ENCODE measurements at regions not wholly inside any gene's neighbourhood (a gene's known extent, or its start where the extent isn't known, plus 50 kb on each side); places are given as distances from the start of the nearest gene placed in this dataset.

GRCh38 chr21:34202553-34203372 lies 129.4 kb downstream of the MRPS6 start:
- TF ChIP-seq EZH2phosphoT487 (IDR thresholded peaks at IDR 0.05; ENCODE audit: unreplicated experiment) (no peak), POLR2AphosphoS5 (IDR thresholded peaks at IDR 0.05; ENCODE audit: low read depth) (peak; percentile 19; the same call in 1 of the 2 replicates), STAT1 (IDR thresholded peaks at IDR 0.05; ENCODE audit: unreplicated experiment) (no peak)
- peak overlapping the region; percentile 82 for H3K4me3 Mint-ChIP-seq
- Histone ChIP-seq H3F3A (replicated peaks; ENCODE audit: low read depth) (peaks cover 7% of the 10 kb centered on the region; the same call in 1 of the 2 replicates), H2AFZ (peak overlapping the region; percentile 60), H3K9me2 (ENCODE audit: insufficient read depth) (no peaks in the 10 kb centered on the region), H4K20me1 (replicated peaks; ENCODE audit: insufficient read depth) (no peaks in the 10 kb centered on the region), H3K36me3 (ENCODE audit: insufficient read depth) (no peaks in the 10 kb centered on the region), H3K4me1 (ENCODE audit: insufficient read depth) (peaks cover 46% of the 10 kb centered on the region), H3K4me3 (peak overlapping the region; percentile 52), H3K27me3 (ENCODE audit: insufficient read depth) (no peaks in the 10 kb centered on the region), H3K79me2 (replicated peaks; ENCODE audit: insufficient read depth) (no peaks in the 10 kb centered on the region), H3K4me2 (peak overlapping the region; percentile 79), H3K27ac (ENCODE audit: low read depth) (peak overlapping the region; percentile 77)
- H3K36me3 Mint-ChIP-seq (ENCODE audit: low read depth), result no peaks in the 10 kb centered on the region; the same call in 2 of the 3 replicates
- H3K27ac Mint-ChIP-seq, result peak overlapping the region; percentile 95
- H3K9me3 Mint-ChIP-seq, result no peaks in the 10 kb centered on the region
- H3K4me1 Mint-ChIP-seq, result peaks cover 55% of the 10 kb centered on the region
- ATAC-seq (peak; percentile 71), DNase-seq (ENCODE audit: low spot score) (peak; percentile 75)
- peaks cover 19% of the 10 kb centered on the region for H3K27me3 Mint-ChIP-seq (ENCODE audit: insufficient read depth, low read depth, poor library complexity)

DNA sequence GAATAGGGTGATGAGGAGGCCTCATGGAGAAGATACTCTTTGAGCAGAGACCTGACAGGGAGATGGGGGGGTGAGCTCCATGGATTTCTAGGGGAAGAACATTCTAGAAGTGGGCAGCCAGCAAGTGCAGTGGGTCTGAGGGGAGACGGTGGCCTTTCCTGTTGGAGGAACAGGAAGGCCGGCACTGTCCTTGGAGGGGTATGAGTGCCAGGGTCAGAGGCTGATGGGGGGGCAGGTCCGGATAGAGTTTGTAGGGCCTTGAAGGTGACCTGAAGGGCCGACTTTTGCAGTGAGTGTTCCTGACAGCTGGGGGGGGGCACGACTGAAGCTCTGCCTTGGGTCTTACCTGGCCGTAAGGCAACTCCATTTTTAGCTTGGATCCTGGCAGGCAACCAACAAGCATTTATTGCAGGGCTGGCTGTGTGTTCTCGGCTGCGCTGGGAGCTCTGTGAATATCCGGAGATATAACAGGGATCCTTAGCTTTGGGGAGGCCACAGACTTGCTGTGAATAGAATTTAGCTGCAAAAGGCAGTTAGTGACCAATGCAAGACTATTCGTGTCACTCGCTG lies 130.6 kb downstream of the MRPS6 start:
- H3K4me2 ChIP-seq, result peak overlapping the region; percentile 79; the same call in 1 of the 2 replicates
- Mint-ChIP-seq H3K36me3 (ENCODE audit: low read depth) (no peaks in the 10 kb centered on the region; the same call in 2 of the 3 replicates), H3K4me1 (peaks cover 48% of the 10 kb centered on the region), H3K27ac (no peak overlapping the region), H3K4me3 (no peak overlapping the region), H3K27me3 (ENCODE audit: insufficient read depth, low read depth, poor library complexity) (peaks cover 16% of the 10 kb centered on the region), H3K9me3 (no peaks in the 10 kb centered on the region)
- DNase-seq (ENCODE audit: low spot score), result no peak
- no peak overlapping the region for H3K4me3 ChIP-seq
- no peaks in the 10 kb centered on the region for H3K27me3 ChIP-seq (ENCODE audit: insufficient read depth)
- H3K36me3 ChIP-seq (ENCODE audit: insufficient read depth), result no peaks in the 10 kb centered on the region
- peak overlapping the region; percentile 39; the same call in 1 of the 2 replicates for H2AFZ ChIP-seq
- H4K20me1 ChIP-seq (replicated peaks; ENCODE audit: insufficient read depth), result no peaks in the 10 kb centered on the region
- no peaks in the 10 kb centered on the region for H3K9me2 ChIP-seq (ENCODE audit: insufficient read depth)
- peaks cover 36% of the 10 kb centered on the region for H3K4me1 ChIP-seq (ENCODE audit: insufficient read depth)
- H3K27ac ChIP-seq (ENCODE audit: low read depth), result peak overlapping the region; percentile 77; the same call in 1 of the 2 replicates
- peaks cover 7% of the 10 kb centered on the region; the same call in 1 of the 2 replicates for H3F3A ChIP-seq (replicated peaks; ENCODE audit: low read depth)
- no peak for ATAC-seq
- H3K79me2 ChIP-seq (replicated peaks; ENCODE audit: insufficient read depth), result no peaks in the 10 kb centered on the region
- TF ChIP-seq STAT1 (IDR thresholded peaks at IDR 0.05; ENCODE audit: unreplicated experiment) (no peak), ZNF462 (CRISPR knock-in tag; IDR thresholded peaks at IDR 0.05) (no peak), POLR2AphosphoS5 (IDR thresholded peaks at IDR 0.05; ENCODE audit: low read depth) (no peak), REST (IDR thresholded peaks at IDR 0.05; ENCODE audit: unreplicated experiment) (no peak), ZNF114 (CRISPR knock-in tag; IDR thresholded peaks at IDR 0.05) (no peak)
- TF ChIP-seq, protein P1, sequence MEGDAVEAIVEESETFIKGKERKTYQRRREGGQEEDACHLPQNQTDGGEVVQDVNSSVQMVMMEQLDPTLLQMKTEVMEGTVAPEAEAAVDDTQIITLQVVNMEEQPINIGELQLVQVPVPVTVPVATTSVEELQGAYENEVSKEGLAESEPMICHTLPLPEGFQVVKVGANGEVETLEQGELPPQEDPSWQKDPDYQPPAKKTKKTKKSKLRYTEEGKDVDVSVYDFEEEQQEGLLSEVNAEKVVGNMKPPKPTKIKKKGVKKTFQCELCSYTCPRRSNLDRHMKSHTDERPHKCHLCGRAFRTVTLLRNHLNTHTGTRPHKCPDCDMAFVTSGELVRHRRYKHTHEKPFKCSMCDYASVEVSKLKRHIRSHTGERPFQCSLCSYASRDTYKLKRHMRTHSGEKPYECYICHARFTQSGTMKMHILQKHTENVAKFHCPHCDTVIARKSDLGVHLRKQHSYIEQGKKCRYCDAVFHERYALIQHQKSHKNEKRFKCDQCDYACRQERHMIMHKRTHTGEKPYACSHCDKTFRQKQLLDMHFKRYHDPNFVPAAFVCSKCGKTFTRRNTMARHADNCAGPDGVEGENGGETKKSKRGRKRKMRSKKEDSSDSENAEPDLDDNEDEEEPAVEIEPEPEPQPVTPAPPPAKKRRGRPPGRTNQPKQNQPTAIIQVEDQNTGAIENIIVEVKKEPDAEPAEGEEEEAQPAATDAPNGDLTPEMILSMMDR (conservative IDR thresholded peaks at IDR 0.05; ENCODE audit: low read depth in 2 of 2), result no peak

Data from GM23338 (cell line).